GM21619 (cell line): ENCODE measurements at regions not wholly inside any gene's neighbourhood (a gene's known extent, or its start where the extent isn't known, plus 50 kb on each side); places are given as distances from the start of the nearest gene placed in this dataset.

Experiments used
- ATAC-seq: cut with Tn5 transposase; IDR thresholded peaks from one replicate; pipeline ENCODE4 v1.9.1; 2021; ENCODE audit not compliant: unreplicated experiment

- ATAC-seq: no peak
Measured at GRCh38 chr5:39992617-39993202, 567.9 kb upstream of the DAB2 start.

GRCh38 chr5:39986614-39987013 is 561.8 kb upstream of the DAB2 start:
- ATAC-seq: no peak

- ATAC-seq: no peak
Measured at GRCh38 chr5:39980056-39980455, 555.3 kb upstream of the DAB2 start.

- ATAC-seq: no peak
Measured at GRCh38 chr5:39977066-39977655, 552.4 kb upstream of the DAB2 start.

- ATAC-seq: peak; percentile 85
Measured at GRCh38 chr5:39970117-39970798, 545.5 kb upstream of the DAB2 start.

GRCh38 chr5:39968381-39968780 is 543.6 kb upstream of the DAB2 start:
- no peak for ATAC-seq

- no peak for ATAC-seq
Measured at GRCh38 chr5:39955156-39955555, 530.4 kb upstream of the DAB2 start.

- no peak for ATAC-seq
Measured at GRCh38 chr5:39951070-39951469, 526.3 kb upstream of the DAB2 start.

GRCh38 chr5:39948867-39949468 is 524.2 kb upstream of the DAB2 start:
- ATAC-seq: peak; percentile 77

GRCh38 chr5:39948341-39948740 is 523.6 kb upstream of the DAB2 start:
- ATAC-seq: no peak

- no peak for ATAC-seq
Measured at GRCh38 chr5:39947657-39948056, 522.9 kb upstream of the DAB2 start.

- ATAC-seq: no peak
Measured at GRCh38 chr5:39946356-39947045, 521.7 kb upstream of the DAB2 start.

- ATAC-seq: no peak
Measured at GRCh38 chr5:39945870-39946269, 521.1 kb upstream of the DAB2 start.

GRCh38 chr5:39943811-39944210 is 519.0 kb upstream of the DAB2 start:
- no peak for ATAC-seq

GRCh38 chr5:39942606-39943005 is 517.8 kb upstream of the DAB2 start:
- ATAC-seq: no peak

- no peak for ATAC-seq
Measured at GRCh38 chr5:39941416-39941815, 516.6 kb upstream of the DAB2 start.

GRCh38 chr5:39934830-39935229 is 510.1 kb upstream of the DAB2 start:
- no peak for ATAC-seq

GRCh38 chr5:39933061-39933460 is 508.3 kb upstream of the DAB2 start:
- ATAC-seq: no peak

GRCh38 chr5:39928709-39929108 is 503.9 kb upstream of the DAB2 start:
- ATAC-seq: no peak

- no peak for ATAC-seq
Measured at GRCh38 chr5:39919876-39920275, 495.1 kb upstream of the DAB2 start.

GRCh38 chr5:39912906-39913305 is 488.1 kb upstream of the DAB2 start:
- no peak for ATAC-seq
